CD4-positive, alpha-beta T cell (primary cell): ENCODE measurements at regions not wholly inside any gene's neighbourhood (a gene's known extent, or its start where the extent isn't known, plus 50 kb on each side); places are given as distances from the start of the nearest gene placed in this dataset.

Source experiments
- ATAC-seq: fragments of 200-7000 bp; cut with Tn5 transposase; one replicate; pipeline ENCODE4 v1.10.0; 2022; ENCODE audit warnings: mild to moderate bottlenecking; ENCODE audit not compliant: poor library complexity
- CTCF ChIA-PET: fragments of 350-600 bp; sonication (Branson Sonifier 250); formaldehyde crosslinking; loops from one replicate; lab custom pipeline; 2021; ENCODE audit warnings: antibody characterized with exemption, inconsistent platforms; lab: Charles Lee
- POLR2A ChIA-PET: fragments of 350-600 bp; sonication (Branson Sonifier 250); formaldehyde crosslinking; loops from one replicate; lab custom pipeline; 2021; ENCODE audit warnings: antibody characterized with exemption, inconsistent platforms; lab: Charles Lee
- DNase-seq, 14 experiments: peaks; one replicate each; pipeline ENCODE4 v3.0.0-alpha.2; 2013 to 2020; ENCODE audit warnings: mixed read lengths in 2 of 14
- H3K27ac ChIP-seq, 2 donors: one replicate each; pipeline versions ENCODE4 v1.5.1 to v1.7.0; 2013; ENCODE audit warnings: low read length in 2 of 2, low read depth in 1 of 2, mild to moderate bottlenecking in 1 of 2
- H3K27me3 ChIP-seq, 2 experiments: 1 replicate in 1 of 2; 2 replicates in 1 of 2; pipeline versions ENCODE4 v1.6.1 to v1.7.0; 2013; ENCODE audit warnings: low read length in 2 of 2, control low read depth in 1 of 2, mild to moderate bottlenecking in 1 of 2, moderate library complexity in 1 of 2; ENCODE audit not compliant: insufficient read depth in 2 of 2, control insufficient read depth in 1 of 2
- H3K36me3 ChIP-seq: one replicate; pipeline ENCODE4 v1.6.1; 2013; ENCODE audit warnings: low read length, control low read depth; ENCODE audit not compliant: insufficient read depth
- H3K4me1 ChIP-seq: one replicate; pipeline ENCODE4 v1.6.1; 2013; ENCODE audit warnings: low read length, control low read depth; ENCODE audit not compliant: insufficient read depth
- H3K4me3 ChIP-seq: one replicate; pipeline ENCODE4 v1.5.1; 2013; ENCODE audit warnings: mild to moderate bottlenecking, low read length, moderate library complexity
- H3K9me3 ChIP-seq, 2 experiments: 1 replicate in 1 of 2; 2 replicates in 1 of 2; pipeline versions ENCODE4 v1.6.1 to v1.7.0; 2013; ENCODE audit warnings: low read length in 2 of 2, mild to moderate bottlenecking in 2 of 2, control low read depth in 1 of 2, moderate library complexity in 1 of 2; ENCODE audit not compliant: control insufficient read depth in 1 of 2, insufficient read depth in 1 of 2
- H3K27ac Mint-ChIP-seq: one replicate; pipeline ENCODE4 v1.8.0; 2020; ENCODE audit warnings: mixed read lengths
- H3K27me3 Mint-ChIP-seq: one replicate; pipeline ENCODE4 v1.8.0; 2021; ENCODE audit warnings: mixed read lengths
- H3K36me3 Mint-ChIP-seq: one replicate; pipeline ENCODE4 v1.8.0; 2021; ENCODE audit warnings: low read depth, mixed read lengths
- H3K4me1 Mint-ChIP-seq: one replicate; pipeline ENCODE4 v1.8.0; 2021; ENCODE audit warnings: low read depth, mixed read lengths
- H3K4me3 Mint-ChIP-seq: one replicate; pipeline ENCODE4 v1.8.0; 2020; ENCODE audit warnings: mild to moderate bottlenecking, mixed read lengths
- H3K9me3 Mint-ChIP-seq: one replicate; pipeline ENCODE4 v1.8.0; 2020; ENCODE audit warnings: mixed read lengths
- CTCF ChIP-seq: fragments of 200-600 bp; IDR thresholded peaks from one replicate; pipeline ENCODE4 v1.8.0; 2022; ENCODE audit warnings: antibody characterized with exemption, mild to moderate bottlenecking
- intact Hi-C, 2 experiments: fragments of 100-400 bp; cut with DNase I in 1 of 2; cut with micrococcal nuclease in 1 of 2; formaldehyde crosslinking; loops; one replicate each; pipeline versions ENCODE4 v1.15.1 to v1.9.0; 2023 to 2025; cut with DNase I, micrococcal nuclease

- no peak overlapping the region for H3K4me3 Mint-ChIP-seq
- no peaks in the 10 kb centered on the region for H3K27me3 ChIP-seq
These were observed 103.9 kb upstream of the XIRP2 start for GRCh38 chr2:166784296-166784946.

DNA sequence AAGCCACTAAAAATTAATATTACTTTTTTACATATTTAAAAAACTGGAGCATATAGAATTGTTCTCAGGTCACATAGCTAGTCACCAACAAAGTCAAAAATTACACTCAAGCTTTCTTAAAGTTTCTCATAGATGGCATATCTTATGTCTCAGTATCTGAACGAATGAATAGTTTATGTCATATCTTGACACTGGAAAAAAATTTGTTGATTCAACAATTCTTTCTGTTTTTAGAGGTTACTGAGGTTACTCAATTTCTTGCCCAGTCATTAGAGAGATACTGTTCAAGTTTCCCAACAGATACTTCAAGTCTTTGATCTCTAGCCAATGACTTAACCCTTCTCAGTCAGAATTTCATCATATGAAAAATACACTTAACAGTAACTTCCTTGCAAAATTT is 113.1 kb upstream of the XIRP2 start:
- CTCF ChIA-PET: no interaction called here
- no peaks in the 10 kb centered on the region for H3K36me3 Mint-ChIP-seq
- no peak for TF ChIP-seq CTCF
- Histone ChIP-seq H3K27me3 (no peaks in the 10 kb centered on the region), H3K9me3 (peaks cover 0 to 4% of the 10 kb centered on the region in 2 experiments), H3K36me3 (no peaks in the 10 kb centered on the region), H3K4me1 (no peaks in the 10 kb centered on the region), H3K27ac (no peak overlapping the region), H3K4me3 (no peak overlapping the region)
- no peak overlapping the region for H3K4me3 Mint-ChIP-seq
- H3K27ac Mint-ChIP-seq: no peak overlapping the region
- POLR2A ChIA-PET: no interaction called here
- intact Hi-C loops: no loop called here
- ATAC-seq (no peak), DNase-seq (no peak)
- H3K4me1 Mint-ChIP-seq: no peaks in the 10 kb centered on the region
- peaks cover 5% of the 10 kb centered on the region for H3K9me3 Mint-ChIP-seq
- no peaks in the 10 kb centered on the region for H3K27me3 Mint-ChIP-seq

More at GRCh38 chr2:166784296-166784946, 103.9 kb upstream of the XIRP2 start:
- intact Hi-C loops: no loop called here
- no peaks in the 10 kb centered on the region for H3K4me1 ChIP-seq
- no peaks in the 10 kb centered on the region for H3K9me3 ChIP-seq
- H3K4me1 Mint-ChIP-seq: no peaks in the 10 kb centered on the region
- no peaks in the 10 kb centered on the region for H3K36me3 Mint-ChIP-seq
- no peak overlapping the region for H3K27ac ChIP-seq
- no peaks in the 10 kb centered on the region for H3K9me3 Mint-ChIP-seq
- ChIA-PET POLR2A (no interaction called here), CTCF (no interaction called here)
- ATAC-seq: no peak
- no peak overlapping the region for H3K4me3 ChIP-seq
- no peak for DNase-seq
- H3K36me3 ChIP-seq: no peaks in the 10 kb centered on the region
- H3K27ac Mint-ChIP-seq: no peak overlapping the region
- TF ChIP-seq CTCF: no peak
- H3K27me3 Mint-ChIP-seq: no peaks in the 10 kb centered on the region

- Histone ChIP-seq H3K27me3 (no peaks in the 10 kb centered on the region), H3K27ac (no peak overlapping the region), H3K4me3 (no peak overlapping the region), H3K9me3 (peaks cover 0 to 4% of the 10 kb centered on the region in 2 experiments), H3K4me1 (no peaks in the 10 kb centered on the region), H3K36me3 (no peaks in the 10 kb centered on the region)
- POLR2A ChIA-PET: no interaction called here
- CTCF ChIA-PET: interaction anchor here (0.8 kb wide), 1 partner anchor 12 kb away, joined by 3 read pairs; no protein-coding TSS in a partner anchor
- H3K4me3 Mint-ChIP-seq: no peak overlapping the region
- H3K9me3 Mint-ChIP-seq: peaks cover 5% of the 10 kb centered on the region
- no peaks in the 10 kb centered on the region for H3K36me3 Mint-ChIP-seq
- no peaks in the 10 kb centered on the region for H3K27me3 Mint-ChIP-seq
- intact Hi-C loops: no loop called here
- ATAC-seq (no peak), DNase-seq (no peak)
- TF ChIP-seq CTCF: no peak
- H3K27ac Mint-ChIP-seq: no peak overlapping the region
- H3K4me1 Mint-ChIP-seq: no peaks in the 10 kb centered on the region
These were observed 114.9 kb upstream of the XIRP2 start for GRCh38 chr2:166773308-166773949.
